CD14-positive monocyte (primary cell): ENCODE measurements at regions not wholly inside any gene's neighbourhood (a gene's known extent, or its start where the extent isn't known, plus 50 kb on each side); places are given as distances from the start of the nearest gene placed in this dataset.

Experiments used
- DNase-seq, 3 donors: peaks; one replicate each; pipeline ENCODE4 v3.0.0-alpha.2; 2011 to 2022
- H2AFZ ChIP-seq: 2 replicates; pipeline ENCODE4 v1.6.0; 2012; ENCODE audit warnings: mild to moderate bottlenecking, low read depth, low read length, inconsistent platforms; ENCODE audit not compliant: insufficient read depth, poor library complexity, severe bottlenecking
- H3K27ac ChIP-seq, 2 donors: 1 replicate in 1 of 2; 2 replicates in 1 of 2; pipeline ENCODE4 v1.5.1; 2012 to 2013; ENCODE audit warnings: low read length in 2 of 2, control low read depth in 1 of 2, inconsistent platforms in 1 of 2, low read depth in 1 of 2, mild to moderate bottlenecking in 1 of 2
- H3K27me3 ChIP-seq, 2 donors: one replicate each; pipeline versions ENCODE4 v1.6.0 to v1.6.1; 2011 to 2013; ENCODE audit warnings: low read length in 2 of 2; ENCODE audit not compliant: control insufficient read depth in 2 of 2, insufficient read depth in 2 of 2
- H3K36me3 ChIP-seq, 2 donors: replicated peaks in 1 of 2; 1 replicate in 1 of 2; 2 replicates in 1 of 2; pipeline versions ENCODE4 v1.5.1 to v1.6.1; 2012 to 2013; ENCODE audit warnings: low read length in 2 of 2, control low read depth in 1 of 2, inconsistent platforms in 1 of 2, mild to moderate bottlenecking in 1 of 2; ENCODE audit not compliant: insufficient read depth in 2 of 2, control insufficient read depth in 1 of 2
- H3K4me1 ChIP-seq, 2 donors: 1 replicate in 1 of 2; 2 replicates in 1 of 2; pipeline versions ENCODE4 v1.5.1 to v1.6.1; 2012 to 2013; ENCODE audit warnings: low read length in 2 of 2, control low read depth in 1 of 2, inconsistent platforms in 1 of 2, mild to moderate bottlenecking in 1 of 2, moderate library complexity in 1 of 2; ENCODE audit not compliant: insufficient read depth in 2 of 2, control insufficient read depth in 1 of 2
- H3K4me2 ChIP-seq: replicated peaks from 2 replicates; pipeline ENCODE3; 2012; ENCODE audit warnings: low read length, moderate library complexity, mild to moderate bottlenecking; ENCODE audit not compliant: poor library complexity, severe bottlenecking; ENCODE audit errors: extremely low read depth
- H3K4me3 ChIP-seq, 3 experiments: fragments of 200-600 bp in 1 of 3; sonication (generic) in 1 of 3; replicated peaks in 1 of 3; 1 replicate in 2 of 3; 2 replicates in 1 of 3; pipeline ENCODE4 v1.5.1; 2011 to 2013; ENCODE audit warnings: low read length in 3 of 3, mild to moderate bottlenecking in 3 of 3, control low read depth in 2 of 3, low read depth in 2 of 3, inconsistent platforms in 1 of 3, moderate library complexity in 1 of 3
- H3K79me2 ChIP-seq: 2 replicates; pipeline ENCODE4 v1.6.0; 2012; ENCODE audit warnings: mild to moderate bottlenecking, control low read depth, inconsistent platforms, low read length, moderate library complexity; ENCODE audit not compliant: insufficient read depth
- H3K9ac ChIP-seq: 2 replicates; pipeline ENCODE4 v1.6.0; 2017; ENCODE audit warnings: low read length, mild to moderate bottlenecking; ENCODE audit not compliant: insufficient read depth, poor library complexity, severe bottlenecking
- H3K9me3 ChIP-seq, 2 donors: replicated peaks in 1 of 2; 1 replicate in 1 of 2; 2 replicates in 1 of 2; pipeline versions ENCODE4 v1.5.1 to v1.6.1; 2012 to 2013; ENCODE audit warnings: low read length in 2 of 2, control low read depth in 1 of 2; ENCODE audit not compliant: control insufficient read depth in 1 of 2, insufficient read depth in 1 of 2
- H4K20me1 ChIP-seq: 2 replicates; pipeline ENCODE4 v1.6.0; 2012; ENCODE audit warnings: mild to moderate bottlenecking, low read length, control low read depth, moderate library complexity; ENCODE audit not compliant: insufficient read depth
- H3K27ac Mint-ChIP-seq, 7 donors: one replicate each; pipeline ENCODE4 v1.8.0; 2020; ENCODE audit warnings: mild to moderate bottlenecking in 7 of 7, mixed read lengths in 7 of 7, moderate library complexity in 6 of 7, inconsistent platforms in 2 of 7
- H3K27me3 Mint-ChIP-seq, 3 donors: one replicate each; pipeline ENCODE4 v1.8.0; 2021 to 2022; ENCODE audit warnings: low read depth in 3 of 3, mild to moderate bottlenecking in 3 of 3, mixed read lengths in 3 of 3, moderate library complexity in 3 of 3, inconsistent platforms in 1 of 3
- H3K36me3 Mint-ChIP-seq, 2 donors: one replicate each; pipeline ENCODE4 v1.8.0; 2020; ENCODE audit warnings: mixed read lengths in 2 of 2, inconsistent platforms in 1 of 2, mild to moderate bottlenecking in 1 of 2
- H3K4me1 Mint-ChIP-seq: one replicate; pipeline ENCODE4 v1.8.0; 2020; ENCODE audit warnings: mild to moderate bottlenecking, mixed read lengths
- H3K4me3 Mint-ChIP-seq, 2 donors: one replicate each; pipeline ENCODE4 v1.8.0; 2020; ENCODE audit warnings: mild to moderate bottlenecking in 2 of 2, mixed read lengths in 2 of 2, moderate library complexity in 1 of 2
- H3K9me3 Mint-ChIP-seq, 7 donors: one replicate each; pipeline ENCODE4 v1.8.0; 2020 to 2022; ENCODE audit warnings: mixed read lengths in 7 of 7, mild to moderate bottlenecking in 6 of 7, moderate library complexity in 6 of 7, inconsistent platforms in 2 of 7
- WGBS: methylation state at CpG from one replicate; pipeline ENCODE4 v1.1.5; 2013; ENCODE audit warnings: missing lambda C conversion rate; ENCODE audit not compliant: insufficient coverage; 5-methylcytosine and 5-hydroxymethylcytosine counted together
- intact Hi-C, 2 donors: fragments of 100-400 bp; cut with micrococcal nuclease; formaldehyde crosslinking; loops; one replicate each; pipeline versions ENCODE4 v1.15.0 to v1.15.1; 2023
- TF ChIP-seq, protein P1 (sequence below): fragments of 200-600 bp; IDR thresholded peaks from one replicate; pipeline ENCODE4 v1.8.0; 2022; ENCODE audit warnings: antibody characterized with exemption, mild to moderate bottlenecking

DNA sequence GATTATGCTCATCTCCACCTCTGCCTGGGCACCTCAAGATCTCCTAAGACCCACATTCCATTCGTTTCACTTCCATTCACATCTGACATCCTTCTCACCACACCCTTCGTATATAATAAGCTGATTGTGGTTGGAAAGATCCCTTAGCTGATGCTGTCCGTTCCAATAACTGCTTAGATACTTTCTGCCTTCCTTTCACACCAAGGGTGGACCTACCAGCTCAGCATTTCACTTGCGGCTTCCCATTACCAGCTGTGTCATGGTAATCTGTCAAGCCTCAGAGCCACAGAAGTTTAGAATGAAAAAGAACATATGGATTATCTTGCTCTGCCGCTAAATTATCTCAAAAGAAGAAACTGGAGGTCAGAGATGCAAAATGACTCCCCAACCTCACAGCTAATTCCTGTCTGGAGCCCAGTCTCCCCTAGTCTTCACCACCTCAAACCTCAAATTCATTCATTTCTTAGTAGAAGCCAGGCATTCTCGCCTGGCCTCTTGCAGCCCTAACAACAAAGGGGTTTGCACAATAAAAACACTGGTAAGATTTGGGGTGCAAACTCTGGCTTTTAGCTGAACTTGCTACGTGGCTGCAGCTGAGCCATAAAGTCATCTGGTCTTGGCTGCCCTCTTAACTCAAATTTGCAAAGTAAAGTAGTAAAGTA, 182.8 kb upstream of the HS3ST3A1 start:
- intact Hi-C loops, result no loop called here
- H3K27me3 ChIP-seq, result no peaks in the 10 kb centered on the region
- 92% methylated on average over 2 of the region's 7 CpGs for WGBS
- H3K36me3 Mint-ChIP-seq, result no peaks in the 10 kb centered on the region
- no peaks in the 10 kb centered on the region for H3K36me3 ChIP-seq
- H3K4me2 ChIP-seq, result no peak overlapping the region
- H3K27me3 Mint-ChIP-seq, result no peaks in the 10 kb centered on the region
- no peaks in the 10 kb centered on the region for H3K79me2 ChIP-seq
- H3K9me3 ChIP-seq, result no peaks in the 10 kb centered on the region
- no peak for DNase-seq
- no peak overlapping the region for H3K9ac ChIP-seq
- H3K27ac ChIP-seq, result no peak overlapping the region
- H3K4me3 Mint-ChIP-seq, result no peak overlapping the region
- H3K9me3 Mint-ChIP-seq, result peaks cover 4 to 11% (median 7%) of the 10 kb centered on the region in 7 donors
- TF ChIP-seq, protein P1, sequence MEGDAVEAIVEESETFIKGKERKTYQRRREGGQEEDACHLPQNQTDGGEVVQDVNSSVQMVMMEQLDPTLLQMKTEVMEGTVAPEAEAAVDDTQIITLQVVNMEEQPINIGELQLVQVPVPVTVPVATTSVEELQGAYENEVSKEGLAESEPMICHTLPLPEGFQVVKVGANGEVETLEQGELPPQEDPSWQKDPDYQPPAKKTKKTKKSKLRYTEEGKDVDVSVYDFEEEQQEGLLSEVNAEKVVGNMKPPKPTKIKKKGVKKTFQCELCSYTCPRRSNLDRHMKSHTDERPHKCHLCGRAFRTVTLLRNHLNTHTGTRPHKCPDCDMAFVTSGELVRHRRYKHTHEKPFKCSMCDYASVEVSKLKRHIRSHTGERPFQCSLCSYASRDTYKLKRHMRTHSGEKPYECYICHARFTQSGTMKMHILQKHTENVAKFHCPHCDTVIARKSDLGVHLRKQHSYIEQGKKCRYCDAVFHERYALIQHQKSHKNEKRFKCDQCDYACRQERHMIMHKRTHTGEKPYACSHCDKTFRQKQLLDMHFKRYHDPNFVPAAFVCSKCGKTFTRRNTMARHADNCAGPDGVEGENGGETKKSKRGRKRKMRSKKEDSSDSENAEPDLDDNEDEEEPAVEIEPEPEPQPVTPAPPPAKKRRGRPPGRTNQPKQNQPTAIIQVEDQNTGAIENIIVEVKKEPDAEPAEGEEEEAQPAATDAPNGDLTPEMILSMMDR, result no peak
- H4K20me1 ChIP-seq, result no peaks in the 10 kb centered on the region
- H3K4me1 Mint-ChIP-seq, result no peaks in the 10 kb centered on the region
- H2AFZ ChIP-seq, result no peak overlapping the region
- no peaks in the 10 kb centered on the region for H3K4me1 ChIP-seq
- no peak overlapping the region for H3K27ac Mint-ChIP-seq
- H3K4me3 ChIP-seq, result no peak overlapping the region

DNA sequence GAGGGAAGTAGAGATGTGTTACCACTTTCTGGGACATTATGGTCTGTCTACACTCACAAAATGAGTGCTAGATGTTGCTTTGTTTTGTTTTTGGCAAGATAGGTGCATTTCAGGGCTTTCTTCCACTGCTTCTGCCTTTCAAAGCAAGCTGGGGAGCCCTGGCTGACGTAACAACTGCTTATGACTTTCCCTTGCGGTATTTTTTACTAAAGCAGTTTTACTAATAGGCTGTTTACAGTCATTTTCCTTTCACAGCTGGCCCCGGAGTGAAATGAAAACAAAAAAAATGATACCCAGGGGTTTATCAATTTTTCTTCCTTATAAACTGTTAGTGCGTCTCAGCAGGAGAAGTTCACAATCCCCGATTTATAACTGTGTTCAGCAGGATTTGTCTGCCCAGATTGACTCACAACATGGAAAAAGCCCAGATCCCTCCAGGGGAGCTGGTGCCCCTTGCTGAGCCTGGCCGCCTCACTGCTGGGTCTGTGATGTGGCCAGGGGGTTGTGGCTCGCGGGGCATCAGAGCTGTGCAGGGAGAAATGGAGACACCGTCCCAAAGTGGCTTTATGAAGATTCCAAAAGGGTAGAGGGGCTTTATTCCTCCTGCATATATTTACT, 184.4 kb upstream of the HS3ST3A1 start:
- Histone ChIP-seq H3K27me3 (no peaks in the 10 kb centered on the region), H3K36me3 (no peaks in the 10 kb centered on the region), H3K79me2 (no peaks in the 10 kb centered on the region), H3K4me3 (no peak overlapping the region), H4K20me1 (no peaks in the 10 kb centered on the region), H3K4me1 (no peaks in the 10 kb centered on the region), H2AFZ (no peak overlapping the region), H3K27ac (no peak overlapping the region), H3K4me2 (no peak overlapping the region), H3K9me3 (no peaks in the 10 kb centered on the region), H3K9ac (no peak overlapping the region)
- Mint-ChIP-seq H3K9me3 (peaks cover 0 to 9% (median 6%) of the 10 kb centered on the region in 7 donors), H3K36me3 (no peaks in the 10 kb centered on the region), H3K27me3 (no peaks in the 10 kb centered on the region), H3K27ac (peak overlapping the region in 1 of 7 donors; percentile 4), H3K4me1 (no peaks in the 10 kb centered on the region), H3K4me3 (no peak overlapping the region)
- intact Hi-C loops, result no loop called here
- TF ChIP-seq, protein P1, result no peak
- no peak for DNase-seq
- WGBS, result 95% methylated on average over 4 of the region's 9 CpGs
